ENCODE measurements at regions not wholly inside any gene's neighbourhood (a gene's known extent, or its start where the extent isn't known, plus 50 kb on each side); places are given as distances from the start of the nearest gene placed in this dataset.

DNA sequence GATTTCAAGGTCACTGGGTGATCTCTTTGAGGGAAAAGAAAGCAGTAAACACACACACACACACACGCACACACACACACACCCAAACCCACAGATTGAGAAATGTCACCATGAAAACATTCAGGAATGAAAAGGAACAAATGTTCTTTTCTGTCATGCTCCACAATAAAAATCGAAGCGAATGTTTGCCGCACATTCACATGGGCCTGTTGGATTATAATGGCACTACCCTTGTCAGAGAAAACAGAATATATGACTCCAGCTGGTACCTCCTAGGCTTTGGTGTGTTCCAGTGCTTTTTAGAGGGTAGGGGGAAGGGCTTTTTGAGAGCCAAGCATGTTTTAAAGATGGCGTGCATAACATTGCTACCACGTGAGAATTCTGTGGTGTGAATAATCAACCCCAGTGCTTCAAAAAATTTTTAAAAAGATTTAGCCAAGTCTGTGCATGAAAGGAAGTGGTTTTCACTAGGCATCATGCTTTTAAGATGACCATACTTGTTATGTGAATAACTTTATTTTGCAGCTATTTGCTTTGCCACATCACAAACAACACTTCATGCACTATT lies 120.8 kb upstream of the ZNF608 start:
- DNase-seq (ENCODE audit: low spot score): no peak
- intact Hi-C loops (cut with DNase I): no loop called here
- ATAC-seq: peak; percentile 38

DNA sequence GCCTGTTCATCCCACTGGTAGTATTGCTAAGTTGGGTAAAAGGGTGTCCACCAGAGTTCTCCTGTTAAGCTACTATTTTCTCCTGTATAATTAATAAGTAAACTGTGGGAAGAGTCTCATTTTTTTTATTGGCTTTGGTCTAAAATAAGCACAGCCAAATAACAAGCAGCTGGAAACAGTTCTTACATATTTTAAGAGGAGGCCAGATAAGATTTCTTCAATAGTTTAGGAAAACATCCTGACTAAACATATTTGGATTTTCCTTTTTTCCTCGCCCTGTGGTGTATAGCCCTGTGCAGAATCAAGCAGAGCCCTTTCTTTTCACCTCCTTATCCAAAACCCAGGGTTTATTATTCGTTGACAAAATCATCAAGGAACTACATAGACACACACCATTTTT lies 122.2 kb upstream of the ZNF608 start:
- ATAC-seq (no peak), DNase-seq (ENCODE audit: low spot score) (no peak)
- intact Hi-C loops (cut with DNase I): no loop called here

- intact Hi-C loops (cut with DNase I): no loop called here
- no peak for ATAC-seq
These were observed 123.1 kb upstream of the ZNF608 start for GRCh38 chr5:124869426-124870033.

GRCh38 chr5:124870070-124870469 lies 123.6 kb upstream of the ZNF608 start:
- intact Hi-C loops (cut with DNase I): no loop called here
- no peak for DNase-seq (ENCODE audit: low spot score)
- no peak for ATAC-seq

More at GRCh38 chr5:124869426-124870033, 123.1 kb upstream of the ZNF608 start:
- no peak for DNase-seq (ENCODE audit: low spot score)

DNA sequence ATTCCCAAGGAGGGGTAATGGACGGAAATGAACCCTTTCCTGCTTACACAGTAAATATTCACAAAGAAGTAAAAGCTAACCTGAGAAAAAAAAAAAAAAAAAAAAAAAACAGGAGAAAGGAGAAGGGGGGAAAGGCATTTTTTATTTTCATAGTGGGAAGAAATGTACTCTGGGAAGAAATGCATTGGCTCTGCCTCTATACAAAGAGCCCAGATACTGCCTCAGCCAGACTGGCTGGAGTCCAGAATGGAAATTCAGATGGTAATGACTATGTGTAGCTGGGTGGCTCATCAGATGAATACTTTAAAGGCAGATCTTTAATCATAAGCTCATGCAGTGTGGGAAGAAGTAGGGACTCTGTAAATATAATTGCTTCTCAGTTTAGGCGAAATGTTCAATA lies 124.9 kb upstream of the ZNF608 start:
- ATAC-seq (no peak), DNase-seq (ENCODE audit: low spot score) (no peak)
- intact Hi-C loops (cut with DNase I): no loop called here

- intact Hi-C loops (cut with DNase I): no loop called here
- ATAC-seq (no peak), DNase-seq (ENCODE audit: low spot score) (no peak)
These were observed 125.6 kb upstream of the ZNF608 start for GRCh38 chr5:124872086-124872485.

DNA sequence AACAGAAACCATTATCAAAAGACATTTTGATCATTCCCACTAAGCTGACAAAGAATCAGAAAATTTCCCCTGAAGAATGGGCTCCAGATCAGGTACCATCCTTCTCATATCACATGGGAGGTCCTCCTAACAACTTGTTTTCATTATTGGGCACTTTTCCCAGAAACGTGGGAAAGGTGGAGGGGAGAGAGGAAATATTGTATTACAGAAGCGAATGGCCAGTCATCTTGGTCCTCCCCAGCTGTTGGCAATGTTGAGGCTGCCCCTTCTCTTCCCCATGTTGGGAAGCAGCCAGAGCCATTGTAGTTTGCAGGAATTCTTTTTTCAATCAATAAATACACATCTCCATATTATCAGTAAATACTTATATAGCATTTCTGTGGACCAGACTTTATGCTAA lies 126.2 kb upstream of the ZNF608 start:
- ATAC-seq: no peak
- no peak for DNase-seq (ENCODE audit: low spot score)
- intact Hi-C loops (cut with DNase I): no loop called here

- intact Hi-C loops (cut with DNase I): no loop called here
- DNase-seq (ENCODE audit: low spot score) (no peak), ATAC-seq (no peak)
These were observed 126.7 kb upstream of the ZNF608 start for GRCh38 chr5:124873188-124873587.

DNA sequence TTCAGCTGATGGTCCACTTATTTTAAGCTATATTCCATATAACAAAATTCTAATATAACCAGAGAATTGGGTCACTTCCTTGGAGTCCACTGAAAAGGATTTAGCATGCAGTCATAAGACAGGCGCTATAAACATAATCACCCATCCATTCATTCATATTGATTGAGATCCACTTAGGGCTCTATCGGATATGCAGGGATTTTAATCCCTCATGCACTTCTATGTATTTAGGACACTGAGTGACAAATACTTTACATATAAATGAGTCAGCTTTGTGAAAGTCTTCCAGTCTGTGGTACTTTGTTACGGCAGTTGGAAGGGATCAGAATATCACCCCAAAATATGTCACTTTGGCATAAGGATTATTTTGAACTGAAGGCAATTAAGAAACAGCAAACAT lies 127.3 kb upstream of the ZNF608 start:
- no peak for DNase-seq (ENCODE audit: low spot score)
- intact Hi-C loops (cut with DNase I): no loop called here
- no peak for ATAC-seq

GRCh38 chr5:124876566-124876965 lies 130.1 kb upstream of the ZNF608 start:
- DNase-seq (ENCODE audit: low spot score) (no peak), ATAC-seq (no peak)
- intact Hi-C loops (cut with DNase I): no loop called here

GRCh38 chr5:124876983-124877382 lies 130.5 kb upstream of the ZNF608 start:
- DNase-seq (ENCODE audit: low spot score) (no peak), ATAC-seq (no peak)
- intact Hi-C loops (cut with DNase I): no loop called here

DNA sequence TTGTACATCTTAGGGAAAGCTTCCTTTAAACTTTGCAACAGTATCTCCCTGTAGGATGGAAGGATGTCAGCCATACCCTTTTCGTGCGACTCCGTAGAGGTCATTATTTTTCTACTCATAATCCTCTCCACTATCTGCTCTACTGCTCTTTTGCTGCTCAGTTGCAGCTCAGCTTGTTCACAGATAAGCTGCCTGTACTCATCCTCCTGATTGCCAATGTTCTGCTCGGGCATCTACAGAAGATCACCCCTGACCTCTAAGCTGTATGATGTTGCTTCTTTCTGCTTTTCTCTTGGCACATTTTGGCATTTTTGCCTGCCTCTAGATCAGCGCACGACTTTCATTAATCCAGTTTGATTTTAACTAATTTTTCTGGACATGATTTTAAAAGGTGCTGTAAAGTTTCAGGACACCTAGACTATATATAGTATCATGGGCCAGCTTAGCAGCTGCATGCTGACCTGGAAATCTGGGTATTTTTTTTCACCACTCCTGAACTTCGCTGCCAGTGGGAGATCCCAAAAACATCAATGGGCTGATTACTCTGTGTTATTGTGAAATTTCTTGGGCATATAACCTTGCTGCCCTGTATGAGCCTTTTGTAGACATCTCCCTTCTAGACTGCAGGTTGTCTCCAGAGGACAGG lies 131.2 kb upstream of the ZNF608 start:
- ATAC-seq: no peak
- intact Hi-C loops (cut with DNase I): no loop called here
- no peak for DNase-seq (ENCODE audit: low spot score)

GRCh38 chr5:124878583-124879342 lies 132.3 kb upstream of the ZNF608 start:
- intact Hi-C loops (cut with DNase I): no loop called here
- DNase-seq (ENCODE audit: low spot score) (no peak), ATAC-seq (no peak)

GRCh38 chr5:124880903-124881697 lies 134.7 kb upstream of the ZNF608 start:
- peak; percentile 72 for ATAC-seq

GRCh38 chr5:124883681-124884080 lies 137.2 kb upstream of the ZNF608 start:
- no peak for ATAC-seq
- intact Hi-C loops (cut with DNase I): no loop called here
- DNase-seq (ENCODE audit: low spot score): no peak

More at GRCh38 chr5:124880903-124881697, 134.7 kb upstream of the ZNF608 start:
- intact Hi-C loops (cut with DNase I): no loop called here
- no peak for DNase-seq (ENCODE audit: low spot score)

DNA sequence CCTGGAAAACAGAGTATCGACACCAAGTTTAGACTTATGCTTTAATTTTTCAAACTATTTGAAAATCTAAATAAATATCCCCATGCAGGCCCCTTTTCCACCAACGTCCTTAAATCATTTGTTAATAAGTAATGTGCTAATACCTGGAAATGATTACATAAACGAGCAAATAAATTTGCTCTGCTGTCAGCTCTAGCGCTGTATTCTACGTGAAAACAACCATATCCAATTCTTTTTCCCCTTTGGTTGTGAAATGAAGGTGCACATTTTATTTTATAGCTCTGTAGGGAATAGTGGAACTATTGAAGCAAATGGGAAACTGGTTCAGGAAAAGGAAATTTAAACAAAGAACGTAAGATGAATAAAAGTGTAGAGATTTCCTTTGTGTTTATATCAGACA lies 137.7 kb upstream of the ZNF608 start:
- ATAC-seq: no peak

GRCh38 chr5:124885490-124885889 lies 139.1 kb upstream of the ZNF608 start:
- intact Hi-C loops (cut with DNase I): no loop called here
- DNase-seq (ENCODE audit: low spot score) (no peak), ATAC-seq (no peak)

More for the DNA sequence above, 137.7 kb upstream of the ZNF608 start:
- intact Hi-C loops (cut with DNase I): no loop called here
- DNase-seq (ENCODE audit: low spot score): no peak

- intact Hi-C loops (cut with DNase I): no loop called here
These were observed 140.8 kb upstream of the ZNF608 start for GRCh38 chr5:124887223-124887622.

GRCh38 chr5:124888050-124888506 lies 141.6 kb upstream of the ZNF608 start:
- ATAC-seq (no peak), DNase-seq (ENCODE audit: low spot score) (no peak)
- intact Hi-C loops (cut with DNase I): no loop called here

More at GRCh38 chr5:124887223-124887622, 140.8 kb upstream of the ZNF608 start:
- DNase-seq (ENCODE audit: low spot score): no peak
- no peak for ATAC-seq
